ENCODE measurements at regions not wholly inside any gene's neighbourhood (a gene's known extent, or its start where the extent isn't known, plus 50 kb on each side); places are given as distances from the start of the nearest gene placed in this dataset.

DNA sequence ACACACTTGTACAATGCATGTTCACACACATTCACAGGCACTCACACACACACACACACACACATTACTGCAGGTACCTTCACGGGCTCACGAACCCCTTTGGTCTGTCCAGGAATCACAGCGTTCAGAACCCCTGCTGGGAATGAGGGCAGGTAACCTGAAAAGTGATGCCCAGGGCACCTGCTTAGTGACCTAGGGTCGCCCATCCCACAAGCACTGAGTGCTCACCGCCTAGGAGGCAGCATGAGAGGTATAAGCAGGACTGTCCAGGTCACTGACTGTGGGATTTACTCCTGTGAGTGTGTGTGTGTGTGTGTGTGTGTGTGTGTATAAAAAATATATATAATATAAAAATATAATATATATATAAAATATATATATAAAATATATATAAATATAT, 150.9 kb downstream of the GALR1 start:
- TF ChIP-seq, protein P1, sequence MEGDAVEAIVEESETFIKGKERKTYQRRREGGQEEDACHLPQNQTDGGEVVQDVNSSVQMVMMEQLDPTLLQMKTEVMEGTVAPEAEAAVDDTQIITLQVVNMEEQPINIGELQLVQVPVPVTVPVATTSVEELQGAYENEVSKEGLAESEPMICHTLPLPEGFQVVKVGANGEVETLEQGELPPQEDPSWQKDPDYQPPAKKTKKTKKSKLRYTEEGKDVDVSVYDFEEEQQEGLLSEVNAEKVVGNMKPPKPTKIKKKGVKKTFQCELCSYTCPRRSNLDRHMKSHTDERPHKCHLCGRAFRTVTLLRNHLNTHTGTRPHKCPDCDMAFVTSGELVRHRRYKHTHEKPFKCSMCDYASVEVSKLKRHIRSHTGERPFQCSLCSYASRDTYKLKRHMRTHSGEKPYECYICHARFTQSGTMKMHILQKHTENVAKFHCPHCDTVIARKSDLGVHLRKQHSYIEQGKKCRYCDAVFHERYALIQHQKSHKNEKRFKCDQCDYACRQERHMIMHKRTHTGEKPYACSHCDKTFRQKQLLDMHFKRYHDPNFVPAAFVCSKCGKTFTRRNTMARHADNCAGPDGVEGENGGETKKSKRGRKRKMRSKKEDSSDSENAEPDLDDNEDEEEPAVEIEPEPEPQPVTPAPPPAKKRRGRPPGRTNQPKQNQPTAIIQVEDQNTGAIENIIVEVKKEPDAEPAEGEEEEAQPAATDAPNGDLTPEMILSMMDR (conservative IDR thresholded peaks at IDR 0.05; ENCODE audit: low read depth, low read length) = no peak
- TF ChIP-seq EZH2 (IDR thresholded peaks at IDR 0.05; ENCODE audit: borderline replicate concordance, low read depth, low read length, poor library complexity, severe bottlenecking) = no peak
